GM18861 (cell line): ENCODE measurements at regions not wholly inside any gene's neighbourhood (a gene's known extent, or its start where the extent isn't known, plus 50 kb on each side); places are given as distances from the start of the nearest gene placed in this dataset.

ENCODE experiments used
- ATAC-seq: cut with Tn5 transposase; IDR thresholded peaks from one replicate; pipeline ENCODE4 v1.9.1; 2021; ENCODE audit not compliant: unreplicated experiment

- no peak for ATAC-seq
These were observed 1107.3 kb upstream of the MAP3K7 start for GRCh38 chr6:91694016-91694654.

DNA sequence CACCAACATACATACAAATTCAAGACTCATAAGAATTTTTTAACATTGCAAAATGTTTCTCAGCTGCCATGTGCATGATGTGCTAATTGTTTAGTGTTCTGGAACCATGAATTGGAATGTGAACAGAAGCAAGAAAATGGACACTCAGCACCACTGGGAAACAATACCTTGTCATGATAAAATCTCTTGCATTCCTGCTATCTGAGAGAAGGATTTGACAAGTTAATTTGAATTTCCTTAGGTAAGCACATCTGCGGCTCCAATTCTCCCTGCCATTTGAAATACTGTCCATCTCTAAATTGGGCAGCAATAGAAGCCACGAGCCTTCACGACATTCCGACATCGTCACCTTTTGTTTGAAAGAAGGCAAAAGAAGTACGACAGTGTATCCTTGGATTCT, 1104.6 kb upstream of the MAP3K7 start:
- no peak for ATAC-seq

- ATAC-seq = no peak
These were observed 1096.4 kb upstream of the MAP3K7 start for GRCh38 chr6:91683240-91683639.

DNA sequence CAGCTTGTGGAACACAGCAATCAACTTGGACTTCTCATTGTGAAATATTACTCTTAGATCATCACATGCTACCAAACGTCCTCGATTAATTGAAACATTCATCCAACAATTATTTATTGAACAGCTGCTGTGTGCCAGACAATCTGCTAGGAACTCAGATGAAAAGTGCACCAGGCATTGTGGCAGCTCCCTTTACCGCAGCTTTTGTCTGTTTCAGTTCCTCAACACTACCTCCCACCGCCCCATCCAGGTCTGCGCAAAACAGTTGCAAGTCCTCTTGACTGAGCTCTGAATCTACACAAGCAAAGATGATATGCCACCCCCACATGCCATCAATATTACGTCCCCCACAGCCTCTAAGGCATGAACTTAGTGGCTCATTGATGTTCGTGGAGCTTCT, 1094.4 kb upstream of the MAP3K7 start:
- no peak for ATAC-seq

DNA sequence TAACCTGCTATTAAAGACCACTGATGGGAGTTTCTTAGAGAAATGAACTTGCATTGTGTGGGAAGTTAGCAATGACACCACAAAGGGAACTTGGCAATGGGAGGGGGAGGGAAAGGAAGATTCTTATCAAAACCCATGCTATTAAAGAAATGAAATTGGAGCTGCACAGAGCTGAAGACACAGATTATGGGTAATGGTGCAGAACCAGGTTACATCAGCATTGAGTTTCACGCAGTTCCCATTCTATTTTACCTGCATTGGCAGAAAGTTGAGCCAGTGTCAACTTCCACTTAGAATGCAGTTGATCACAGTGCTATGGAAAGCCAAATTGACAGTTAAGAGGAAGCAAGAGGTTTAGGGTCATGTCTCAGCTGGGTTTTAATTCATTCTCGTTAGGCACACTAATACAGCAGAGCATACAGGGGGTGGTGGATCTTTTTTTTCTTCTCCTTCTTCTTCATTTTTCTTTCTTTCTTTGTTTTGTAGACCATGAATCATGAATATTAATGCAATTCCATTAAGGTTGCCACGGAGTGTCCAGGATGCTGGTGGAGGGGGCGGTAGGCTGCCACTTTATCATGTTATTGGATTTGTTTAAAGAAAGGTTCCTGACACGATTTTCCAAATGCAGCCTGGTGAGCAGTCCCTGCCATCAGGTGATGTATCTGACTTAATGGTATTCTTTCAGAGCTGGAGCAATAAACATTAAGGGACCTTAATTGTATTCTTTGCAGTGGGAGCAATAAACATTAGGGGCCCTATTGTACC, 1092.0 kb upstream of the MAP3K7 start:
- ATAC-seq = no peak

GRCh38 chr6:91672201-91672600, 1085.3 kb upstream of the MAP3K7 start:
- ATAC-seq = no peak

DNA sequence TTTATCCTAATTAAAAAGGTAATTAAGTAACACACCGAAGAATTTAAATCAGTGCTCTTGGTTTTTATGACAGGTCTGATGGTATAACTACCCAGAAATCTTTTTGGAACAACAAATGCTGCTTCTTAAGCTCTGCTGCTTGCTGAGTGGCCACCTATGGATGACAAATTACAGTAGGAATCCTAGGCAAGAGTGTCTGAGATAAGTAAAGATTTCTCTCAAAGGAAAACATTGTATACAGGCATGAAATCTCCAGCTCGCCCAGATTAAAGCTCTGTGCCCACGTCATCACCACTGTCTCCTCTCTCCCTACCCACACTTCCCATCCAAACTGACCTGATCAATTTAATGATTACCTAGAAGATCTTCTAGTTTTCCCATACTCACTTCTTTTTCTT, 1083.0 kb upstream of the MAP3K7 start:
- no peak for ATAC-seq

DNA sequence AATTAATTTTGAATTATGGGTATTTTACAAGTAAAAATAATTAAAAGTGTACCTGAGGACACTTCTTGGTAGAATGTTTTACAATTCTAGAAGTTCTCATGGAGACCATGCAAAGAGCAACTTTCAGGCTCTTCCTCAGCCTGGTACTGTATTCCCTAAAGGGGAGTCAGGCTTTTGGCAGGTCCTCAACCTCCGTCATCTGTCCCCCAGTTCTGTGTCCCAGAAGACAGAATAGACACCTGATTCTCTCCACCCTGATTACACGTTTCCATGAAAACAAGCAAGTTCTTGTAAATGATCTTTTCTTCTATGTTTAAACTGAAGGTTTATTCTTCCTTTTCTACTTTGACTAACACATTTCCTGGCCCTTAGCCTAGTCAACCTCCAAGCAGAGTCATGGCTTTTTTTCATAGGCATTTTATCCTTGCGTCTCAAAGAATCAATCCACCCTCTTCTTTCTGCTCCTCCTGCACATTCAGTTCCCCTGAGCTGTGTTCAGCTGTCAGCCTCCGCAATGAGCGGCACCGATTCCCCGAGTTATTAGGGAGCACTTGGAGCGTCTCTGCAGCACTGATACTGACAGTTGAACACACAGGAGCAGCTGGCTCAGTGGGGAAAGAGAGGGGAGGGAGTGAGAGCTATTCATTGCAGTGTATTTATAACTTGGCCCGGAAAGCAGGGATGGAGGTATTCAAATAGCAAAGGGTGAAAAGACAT, 1082.4 kb upstream of the MAP3K7 start:
- ATAC-seq = no peak

GRCh38 chr6:91667596-91667995, 1080.7 kb upstream of the MAP3K7 start:
- ATAC-seq = no peak

DNA sequence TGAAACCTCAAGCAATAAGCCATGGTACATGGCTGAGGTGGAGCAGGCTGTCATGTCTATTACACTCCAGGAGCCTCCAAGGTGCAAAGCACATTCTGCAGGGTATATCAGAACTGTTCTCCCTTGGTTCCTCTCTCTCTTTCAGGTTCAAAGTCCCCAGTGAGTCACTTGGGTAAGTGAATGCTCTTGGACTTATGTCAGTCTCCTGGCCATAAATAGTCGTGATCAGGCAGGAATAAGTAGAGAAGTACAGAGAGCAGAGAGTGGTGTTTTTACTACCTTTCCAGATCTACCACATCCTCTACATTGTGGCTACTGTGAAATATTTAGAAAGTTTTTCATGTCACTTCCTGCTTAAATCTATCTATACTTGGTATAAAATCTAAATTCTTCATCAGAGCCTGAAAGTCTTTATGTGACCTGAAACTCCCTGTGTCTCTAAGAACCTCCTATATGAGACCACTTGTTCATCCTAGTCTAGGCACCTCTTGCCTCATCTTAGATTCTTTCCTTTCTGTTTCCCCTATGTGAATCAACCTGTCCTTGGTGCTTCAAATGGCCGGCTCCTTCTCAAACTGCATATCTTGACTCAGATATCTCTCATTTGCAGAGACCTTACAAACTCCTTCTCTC, 1077.6 kb upstream of the MAP3K7 start:
- no peak for ATAC-seq

- ATAC-seq = no peak
These were observed 1074.0 kb upstream of the MAP3K7 start for GRCh38 chr6:91660893-91661292.

DNA sequence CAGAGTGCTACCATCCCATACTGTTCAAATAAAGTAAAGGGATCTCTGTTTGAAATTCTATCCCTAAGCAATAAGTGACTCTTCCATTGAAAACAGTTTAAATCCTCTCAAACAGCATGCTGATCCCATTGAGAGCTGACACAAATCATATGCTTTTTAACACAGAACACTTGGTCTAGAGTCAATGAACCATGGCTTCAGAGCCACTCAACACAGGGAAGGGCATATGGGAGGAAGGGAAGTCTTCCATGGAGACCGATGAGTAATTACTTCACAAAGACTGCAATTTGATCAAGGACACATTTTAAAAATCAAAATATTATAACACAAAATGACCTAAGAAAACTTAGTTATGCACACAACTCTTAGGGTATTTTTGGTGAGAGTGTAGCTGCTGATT, 1073.0 kb upstream of the MAP3K7 start:
- no peak for ATAC-seq

DNA sequence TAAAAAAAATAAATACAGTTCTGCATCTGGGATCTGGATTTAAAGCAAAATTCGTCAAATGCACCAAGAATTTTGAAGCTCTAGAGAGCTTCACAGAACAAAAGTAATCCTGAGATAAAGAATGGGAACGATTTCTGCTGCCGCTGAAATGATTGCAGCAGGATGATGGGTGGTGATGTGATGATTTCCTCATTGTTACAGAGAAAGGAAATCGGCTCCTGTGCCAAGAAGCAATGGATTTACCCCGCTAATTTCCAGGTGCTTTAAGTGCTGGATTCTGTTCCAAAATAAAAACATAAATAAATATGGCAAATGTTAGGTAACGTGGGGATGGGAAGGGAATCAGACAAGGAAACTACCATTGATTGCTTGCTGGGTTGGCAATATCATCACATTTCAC, 1067.9 kb upstream of the MAP3K7 start:
- no peak for ATAC-seq

GRCh38 chr6:91654357-91654756, 1067.5 kb upstream of the MAP3K7 start:
- no peak for ATAC-seq

- no peak for ATAC-seq
These were observed 1067.0 kb upstream of the MAP3K7 start for GRCh38 chr6:91653895-91654294.

- no peak for ATAC-seq
These were observed 1066.3 kb upstream of the MAP3K7 start for GRCh38 chr6:91653076-91653723.

DNA sequence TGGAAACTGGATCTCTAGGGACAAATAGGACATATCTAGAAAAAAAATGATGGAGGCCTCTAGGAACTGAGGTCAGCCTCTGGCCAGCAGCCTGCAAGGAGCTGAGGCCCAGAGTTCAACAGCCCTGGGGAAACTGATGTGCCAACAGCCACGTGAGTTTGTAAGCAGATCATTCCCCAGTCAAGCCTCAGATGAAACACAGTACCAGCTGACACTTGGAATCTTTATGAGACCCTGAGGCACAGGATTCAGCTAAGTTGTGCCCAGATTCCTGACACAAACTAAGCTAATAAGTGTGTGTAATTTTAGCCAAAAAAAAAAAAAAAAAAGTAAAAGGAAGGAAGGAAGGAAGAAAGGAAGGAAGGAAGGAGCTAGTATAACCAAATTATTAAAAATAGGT, 1059.8 kb upstream of the MAP3K7 start:
- no peak for ATAC-seq

GRCh38 chr6:91645811-91646210, 1058.9 kb upstream of the MAP3K7 start:
- no peak for ATAC-seq

DNA sequence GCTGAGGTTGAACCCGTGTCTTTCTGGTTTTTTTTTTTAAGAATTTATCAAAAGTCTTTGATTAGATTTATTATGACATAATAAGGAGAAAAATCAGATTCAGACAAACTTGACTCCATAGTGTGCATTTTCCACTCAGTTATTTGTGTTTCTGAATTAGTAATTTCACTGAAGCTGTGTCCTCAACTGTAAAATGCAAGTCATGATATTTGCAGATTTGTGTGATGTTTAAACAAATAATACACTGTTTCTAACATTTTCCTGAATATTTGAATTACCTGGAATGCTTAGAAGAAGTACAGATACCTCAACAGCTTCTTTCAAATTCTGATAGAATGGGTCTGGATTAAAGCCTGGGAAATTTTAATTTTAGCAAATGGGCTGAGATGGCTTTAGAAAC, 1050.3 kb upstream of the MAP3K7 start:
- ATAC-seq = no peak

GRCh38 chr6:91634791-91635190, 1047.9 kb upstream of the MAP3K7 start:
- ATAC-seq = no peak
